RWPE2 (cell line): ENCODE measurements at regions not wholly inside any gene's neighbourhood (a gene's known extent, or its start where the extent isn't known, plus 50 kb on each side); places are given as distances from the start of the nearest gene placed in this dataset.

Experiments used
- ATAC-seq: fragments of 200-7000 bp; cut with Tn5 transposase; 3 replicates; pipeline ENCODE4 v1.9.1; 2021; ENCODE audit warnings: low read depth
- DNase-seq: peaks from one replicate; pipeline ENCODE4 v3.0.0-alpha.2; 2020; ENCODE audit warnings: low spot score
- H3K27ac ChIP-seq: fragments of 450-650 bp; 2 replicates; pipeline ENCODE4 v1.5.1; 2017; ENCODE audit warnings: mild to moderate bottlenecking; ENCODE audit not compliant: poor library complexity, severe bottlenecking
- H3K27me3 ChIP-seq: fragments of 250-450 bp; sonication (Bioruptor Pico); 2 replicates; pipeline ENCODE4 v1.5.1; 2021; ENCODE audit warnings: mild to moderate bottlenecking, moderate library complexity; ENCODE audit not compliant: insufficient read depth, poor library complexity, severe bottlenecking
- H3K36me3 ChIP-seq: fragments of 250-450 bp; sonication (Bioruptor Pico); 2 replicates; pipeline ENCODE4 v1.5.1; 2020; ENCODE audit warnings: low read depth, mild to moderate bottlenecking, moderate library complexity
- H3K4me1 ChIP-seq: fragments of 250-450 bp; sonication (Bioruptor Pico); 2 replicates; pipeline ENCODE4 v1.5.1; 2021; ENCODE audit warnings: mild to moderate bottlenecking, moderate library complexity; ENCODE audit not compliant: insufficient read depth, poor library complexity, severe bottlenecking
- H3K4me3 ChIP-seq: fragments of 250-450 bp; sonication (Bioruptor Pico); 2 replicates; pipeline ENCODE4 v1.5.1; 2021; ENCODE audit warnings: mild to moderate bottlenecking, moderate library complexity; ENCODE audit not compliant: severe bottlenecking
- H3K9me3 ChIP-seq: fragments of 250-450 bp; sonication (Bioruptor Pico); 2 replicates; pipeline ENCODE4 v1.5.1; 2021; ENCODE audit warnings: mild to moderate bottlenecking, moderate library complexity; ENCODE audit not compliant: severe bottlenecking
- CTCF ChIP-seq: fragments of 450-650 bp; IDR thresholded peaks from one replicate; pipeline ENCODE4 v1.5.1; 2017; ENCODE audit warnings: mild to moderate bottlenecking, moderate library complexity; ENCODE audit not compliant: poor library complexity, severe bottlenecking

- no peaks in the 10 kb centered on the region for H3K36me3 ChIP-seq
- H3K27ac ChIP-seq, result no peak overlapping the region
- H3K9me3 ChIP-seq, result no peaks in the 10 kb centered on the region
- H3K4me1 ChIP-seq, result no peaks in the 10 kb centered on the region
- no peak for DNase-seq
- TF ChIP-seq CTCF, result no peak
- H3K4me3 ChIP-seq, result no peak overlapping the region
- ATAC-seq, result no peak
- H3K27me3 ChIP-seq, result no peaks in the 10 kb centered on the region
These were observed 403.2 kb upstream of the RASGEF1B start for GRCh38 chr4:81874661-81875515.

DNA sequence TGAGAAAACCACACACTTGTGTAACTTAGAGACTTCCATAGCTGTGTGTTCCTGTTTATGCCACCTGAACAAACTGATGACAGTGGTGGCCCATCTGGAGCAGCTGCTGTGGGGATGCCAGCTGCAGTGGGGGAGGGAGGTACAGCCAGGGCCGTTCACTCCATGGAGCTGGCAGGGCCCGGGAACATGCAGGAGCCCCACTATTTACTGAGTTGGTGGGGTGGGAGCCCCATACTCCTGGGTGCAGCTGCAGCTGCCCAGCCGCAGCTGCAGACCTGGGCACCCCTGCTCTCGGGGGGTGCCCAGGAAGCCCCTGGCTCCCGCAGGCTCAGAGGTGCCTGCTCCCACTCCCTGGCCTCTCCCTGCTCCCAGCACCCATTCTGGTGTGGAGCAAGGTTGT is 398.6 kb upstream of the RASGEF1B start:
- no peaks in the 10 kb centered on the region for H3K4me1 ChIP-seq
- no peak for ATAC-seq

DNA sequence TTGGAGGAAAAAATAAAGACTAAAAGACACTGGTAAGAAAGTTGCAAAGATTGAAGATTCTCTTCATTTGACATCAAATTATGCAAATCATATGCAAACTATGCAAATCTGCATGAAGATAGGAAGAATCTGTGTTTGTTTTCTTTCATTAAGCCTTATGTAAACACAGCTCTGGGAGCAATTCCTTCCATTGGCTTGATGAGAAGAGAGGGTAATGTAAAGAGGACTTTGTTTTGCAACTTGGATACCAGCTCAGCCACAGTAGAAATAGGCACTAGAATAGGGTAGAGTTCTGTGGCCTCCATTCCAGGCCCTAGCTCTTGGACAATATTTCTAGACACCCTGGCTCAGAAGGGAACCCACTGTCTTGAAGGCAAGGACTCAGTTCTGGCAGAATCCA is 388.4 kb upstream of the RASGEF1B start:
- DNase-seq (no peak), ATAC-seq (no peak)
- Histone ChIP-seq H3K27me3 (no peaks in the 10 kb centered on the region), H3K36me3 (no peaks in the 10 kb centered on the region), H3K4me3 (no peak overlapping the region), H3K9me3 (no peaks in the 10 kb centered on the region), H3K4me1 (no peaks in the 10 kb centered on the region), H3K27ac (no peak overlapping the region)
- TF ChIP-seq CTCF, result no peak

More for the DNA sequence above, 398.6 kb upstream of the RASGEF1B start:
- TF ChIP-seq CTCF, result no peak
- H3K27me3 ChIP-seq, result no peaks in the 10 kb centered on the region
- H3K27ac ChIP-seq, result no peak overlapping the region
- H3K36me3 ChIP-seq, result no peaks in the 10 kb centered on the region
- DNase-seq, result no peak
- no peak overlapping the region for H3K4me3 ChIP-seq
- no peaks in the 10 kb centered on the region for H3K9me3 ChIP-seq

GRCh38 chr4:81854406-81854805 is 382.7 kb upstream of the RASGEF1B start:
- no peak overlapping the region for H3K27ac ChIP-seq
- no peaks in the 10 kb centered on the region for H3K4me1 ChIP-seq
- H3K27me3 ChIP-seq, result no peaks in the 10 kb centered on the region
- no peak for DNase-seq
- no peak for TF ChIP-seq CTCF
- no peaks in the 10 kb centered on the region for H3K36me3 ChIP-seq
- ATAC-seq, result no peak
- H3K4me3 ChIP-seq, result no peak overlapping the region
- no peaks in the 10 kb centered on the region for H3K9me3 ChIP-seq
